ENCODE measurements at regions not wholly inside any gene's neighbourhood (a gene's known extent, or its start where the extent isn't known, plus 50 kb on each side); places are given as distances from the start of the nearest gene placed in this dataset.

GRCh38 chr6:166714581-166714980 is 87.5 kb upstream of the RPS6KA2 start:
- Histone ChIP-seq H3K27me3 (ENCODE audit: insufficient read depth, low read length) (no peaks in the 10 kb centered on the region), H3K36me3 (ENCODE audit: insufficient read depth, low read length) (no peaks in the 10 kb centered on the region), H3K4me1 (ENCODE audit: insufficient read depth, low read length, severe bottlenecking) (no peaks in the 10 kb centered on the region), H3K9ac (ENCODE audit: low read length) (no peak overlapping the region), H3K27ac (ENCODE audit: low read depth, low read length, poor library complexity, severe bottlenecking) (no peak overlapping the region), H3F3A (ENCODE audit: insufficient read depth, low read length) (no peaks in the 10 kb centered on the region), H2AFZ (ENCODE audit: low read length) (no peak overlapping the region), H4K20me1 (ENCODE audit: insufficient read depth, low read length) (no peaks in the 10 kb centered on the region), H3K9me2 (ENCODE audit: low read depth, low read length) (no peaks in the 10 kb centered on the region), H3K4me2 (ENCODE audit: low read length) (no peak overlapping the region), H3K9me3 (ENCODE audit: low read length) (no peaks in the 10 kb centered on the region), H3K4me3 (ENCODE audit: low read depth, low read length, poor library complexity, severe bottlenecking) (no peak overlapping the region), H3K79me2 (ENCODE audit: insufficient read depth, low read length) (no peaks in the 10 kb centered on the region)
- TF ChIP-seq CTCF (IDR thresholded peaks at IDR 0.05; ENCODE audit: low read length), result no peak

GRCh38 chr6:166714187-166714510 is 87.1 kb upstream of the RPS6KA2 start:
- H3K36me3 ChIP-seq (ENCODE audit: insufficient read depth, low read length), result no peaks in the 10 kb centered on the region
- TF ChIP-seq CTCF (IDR thresholded peaks at IDR 0.05; ENCODE audit: low read length), result no peak
- TF ChIP-seq EZH2 (IDR thresholded peaks at IDR 0.05; ENCODE audit: borderline replicate concordance, low read length), result no peak
- no peaks in the 10 kb centered on the region for H3K27me3 ChIP-seq (ENCODE audit: insufficient read depth, low read length)
- no peak overlapping the region for H3K27ac ChIP-seq (ENCODE audit: low read depth, low read length, poor library complexity, severe bottlenecking)
- H3F3A ChIP-seq (ENCODE audit: insufficient read depth, low read length), result no peaks in the 10 kb centered on the region
- H4K20me1 ChIP-seq (ENCODE audit: insufficient read depth, low read length), result no peaks in the 10 kb centered on the region
- no peaks in the 10 kb centered on the region for H3K9me3 ChIP-seq (ENCODE audit: low read length)
- no peak overlapping the region for H2AFZ ChIP-seq (ENCODE audit: low read length)
- H3K4me3 ChIP-seq (ENCODE audit: low read depth, low read length, poor library complexity, severe bottlenecking), result no peak overlapping the region
- no peaks in the 10 kb centered on the region for H3K79me2 ChIP-seq (ENCODE audit: insufficient read depth, low read length)
- H3K9ac ChIP-seq (ENCODE audit: low read length), result no peak overlapping the region
- no peaks in the 10 kb centered on the region for H3K9me2 ChIP-seq (ENCODE audit: low read depth, low read length)
- H3K4me1 ChIP-seq (ENCODE audit: insufficient read depth, low read length, severe bottlenecking), result no peaks in the 10 kb centered on the region
- no peak overlapping the region for H3K4me2 ChIP-seq (ENCODE audit: low read length)

- Histone ChIP-seq H3K4me1 (ENCODE audit: insufficient read depth, low read length, severe bottlenecking) (no peaks in the 10 kb centered on the region), H3K79me2 (ENCODE audit: insufficient read depth, low read length) (no peaks in the 10 kb centered on the region), H3K9me3 (ENCODE audit: low read length) (no peaks in the 10 kb centered on the region), H3K4me2 (ENCODE audit: low read length) (no peak overlapping the region), H4K20me1 (ENCODE audit: insufficient read depth, low read length) (no peaks in the 10 kb centered on the region), H2AFZ (ENCODE audit: low read length) (no peak overlapping the region), H3K36me3 (ENCODE audit: insufficient read depth, low read length) (no peaks in the 10 kb centered on the region), H3F3A (ENCODE audit: insufficient read depth, low read length) (no peaks in the 10 kb centered on the region), H3K9me2 (ENCODE audit: low read depth, low read length) (no peaks in the 10 kb centered on the region), H3K9ac (ENCODE audit: low read length) (no peak overlapping the region), H3K27ac (ENCODE audit: low read depth, low read length, poor library complexity, severe bottlenecking) (no peak overlapping the region), H3K4me3 (ENCODE audit: low read depth, low read length, poor library complexity, severe bottlenecking) (no peak overlapping the region), H3K27me3 (ENCODE audit: insufficient read depth, low read length) (no peaks in the 10 kb centered on the region)
- TF ChIP-seq CTCF (IDR thresholded peaks at IDR 0.05; ENCODE audit: low read length) (no peak), EZH2 (IDR thresholded peaks at IDR 0.05; ENCODE audit: borderline replicate concordance, low read length) (no peak)
Observed at GRCh38 chr6:166713434-166714186, 86.6 kb upstream of the RPS6KA2 start.

Measured in OCI-LY1 (cell line).